ENCODE measurements at regions not wholly inside any gene's neighbourhood (a gene's known extent, or its start where the extent isn't known, plus 50 kb on each side); places are given as distances from the start of the nearest gene placed in this dataset.

GRCh38 chrX:39542316-39542715 lies 555.4 kb downstream of the BCOR start:
- no peak overlapping the region for H3K4me2 ChIP-seq (ENCODE audit: low read length)
- no peaks in the 10 kb centered on the region for H3K9me3 ChIP-seq (ENCODE audit: low read length)
- no peaks in the 10 kb centered on the region for H3K27me3 ChIP-seq (ENCODE audit: insufficient read depth, low read depth, low read length)
- no peaks in the 10 kb centered on the region for H4K20me1 ChIP-seq (ENCODE audit: insufficient read depth)
- no peak for TF ChIP-seq REST (IDR thresholded peaks at IDR 0.05; ENCODE audit: borderline replicate concordance)
- TF ChIP-seq EP300 (conservative IDR thresholded peaks at IDR 0.05; ENCODE audit: poor library complexity, severe bottlenecking), result no peak
- no peak for TF ChIP-seq MXI1 (conservative IDR thresholded peaks at IDR 0.05; ENCODE audit: poor library complexity, severe bottlenecking)
- TF ChIP-seq POLR2AphosphoS5 (IDR thresholded peaks at IDR 0.05), result no peak
- no peak for TF ChIP-seq TAF1 (IDR thresholded peaks at IDR 0.05; ENCODE audit: low read depth)
- TF ChIP-seq SMC3 (conservative IDR thresholded peaks at IDR 0.05; ENCODE audit: poor library complexity), result no peak
- TF ChIP-seq EZH2 (IDR thresholded peaks at IDR 0.05; ENCODE audit: borderline replicate concordance, insufficient read depth, low read length, poor library complexity, severe bottlenecking), result no peak
- no peak for TF ChIP-seq RAD21 (conservative IDR thresholded peaks at IDR 0.05)
- TF ChIP-seq CTCF (IDR thresholded peaks at IDR 0.05; ENCODE audit: poor library complexity, severe bottlenecking), result no peak
- no peaks in the 10 kb centered on the region for H3K79me2 ChIP-seq (replicated peaks; ENCODE audit: insufficient read depth, low read length)
- no peaks in the 10 kb centered on the region for H3F3A ChIP-seq (ENCODE audit: insufficient read depth, low read length, poor library complexity, severe bottlenecking)
- H3K9me2 ChIP-seq (ENCODE audit: insufficient read depth, low read length), result no peaks in the 10 kb centered on the region
- no peak overlapping the region for H3K9ac ChIP-seq (ENCODE audit: low read length)
- no peak overlapping the region for H3K4me3 ChIP-seq (ENCODE audit: low read length)
- no peak overlapping the region for H2AFZ ChIP-seq (ENCODE audit: low read depth, low read length)
- H3K36me3 ChIP-seq (ENCODE audit: insufficient read depth, low read length), result no peaks in the 10 kb centered on the region
- no peak overlapping the region for H3K27ac ChIP-seq (ENCODE audit: low read length)

GRCh38 chrX:39550795-39551361 lies 546.9 kb downstream of the BCOR start:
- Histone ChIP-seq H4K20me1 (ENCODE audit: insufficient read depth) (no peaks in the 10 kb centered on the region), H3F3A (ENCODE audit: insufficient read depth, low read length, poor library complexity, severe bottlenecking) (no peaks in the 10 kb centered on the region), H3K9me2 (ENCODE audit: insufficient read depth, low read length) (no peaks in the 10 kb centered on the region), H3K79me2 (replicated peaks; ENCODE audit: insufficient read depth, low read length) (no peaks in the 10 kb centered on the region), H3K27ac (ENCODE audit: low read length) (no peak overlapping the region), H3K27me3 (ENCODE audit: insufficient read depth, low read depth, low read length) (no peaks in the 10 kb centered on the region), H3K9me3 (ENCODE audit: low read length) (no peaks in the 10 kb centered on the region), H3K4me2 (ENCODE audit: low read length) (no peak overlapping the region), H3K9ac (ENCODE audit: low read length) (no peak overlapping the region), H2AFZ (ENCODE audit: low read depth, low read length) (no peak overlapping the region), H3K36me3 (ENCODE audit: insufficient read depth, low read length) (no peaks in the 10 kb centered on the region), H3K4me3 (ENCODE audit: low read length) (no peak overlapping the region)
- no peak for TF ChIP-seq CTCF (IDR thresholded peaks at IDR 0.05; ENCODE audit: poor library complexity, severe bottlenecking)
- TF ChIP-seq SMC3 (conservative IDR thresholded peaks at IDR 0.05; ENCODE audit: poor library complexity), result no peak
- TF ChIP-seq TAF1 (IDR thresholded peaks at IDR 0.05; ENCODE audit: low read depth), result no peak
